HUES48 (cell line): ENCODE measurements at regions not wholly inside any gene's neighbourhood (a gene's known extent, or its start where the extent isn't known, plus 50 kb on each side); places are given as distances from the start of the nearest gene placed in this dataset.

Source experiments
- H3K27ac ChIP-seq: one replicate; pipeline ENCODE4 v1.7.0; 2013; ENCODE audit warnings: low read depth, low read length, inconsistent platforms
- H3K27me3 ChIP-seq: 2 replicates; pipeline ENCODE4 v1.6.1; 2013; ENCODE audit warnings: mild to moderate bottlenecking, low read length; ENCODE audit not compliant: control insufficient read depth, insufficient read depth
- H3K36me3 ChIP-seq: 2 replicates; pipeline ENCODE4 v1.6.1; 2013; ENCODE audit warnings: low read length; ENCODE audit not compliant: control insufficient read depth, insufficient read depth
- H3K4me1 ChIP-seq: 2 replicates; pipeline ENCODE4 v1.6.1; 2013; ENCODE audit warnings: mild to moderate bottlenecking, low read length; ENCODE audit not compliant: control insufficient read depth, insufficient read depth
- H3K4me3 ChIP-seq: 2 replicates; pipeline ENCODE4 v1.5.1; 2013; ENCODE audit warnings: mild to moderate bottlenecking, low read depth, low read length
- H3K9ac ChIP-seq: 2 replicates; pipeline ENCODE4 v1.6.1; 2013; ENCODE audit warnings: mild to moderate bottlenecking, low read depth, low read length, moderate library complexity
- H3K9me3 ChIP-seq: 2 replicates; pipeline ENCODE4 v1.6.1; 2013; ENCODE audit warnings: low read length; ENCODE audit not compliant: control insufficient read depth, insufficient read depth

GRCh38 chr14:98171654-98172053, 1100.3 kb downstream of the BCL11B start:
- H3K4me3 ChIP-seq, result no peak overlapping the region
- H3K9me3 ChIP-seq, result no peaks in the 10 kb centered on the region
- no peaks in the 10 kb centered on the region for H3K36me3 ChIP-seq
- H3K27ac ChIP-seq, result no peak overlapping the region
- H3K27me3 ChIP-seq, result no peaks in the 10 kb centered on the region
- H3K4me1 ChIP-seq, result peaks cover 15% of the 10 kb centered on the region
- no peak overlapping the region for H3K9ac ChIP-seq

DNA sequence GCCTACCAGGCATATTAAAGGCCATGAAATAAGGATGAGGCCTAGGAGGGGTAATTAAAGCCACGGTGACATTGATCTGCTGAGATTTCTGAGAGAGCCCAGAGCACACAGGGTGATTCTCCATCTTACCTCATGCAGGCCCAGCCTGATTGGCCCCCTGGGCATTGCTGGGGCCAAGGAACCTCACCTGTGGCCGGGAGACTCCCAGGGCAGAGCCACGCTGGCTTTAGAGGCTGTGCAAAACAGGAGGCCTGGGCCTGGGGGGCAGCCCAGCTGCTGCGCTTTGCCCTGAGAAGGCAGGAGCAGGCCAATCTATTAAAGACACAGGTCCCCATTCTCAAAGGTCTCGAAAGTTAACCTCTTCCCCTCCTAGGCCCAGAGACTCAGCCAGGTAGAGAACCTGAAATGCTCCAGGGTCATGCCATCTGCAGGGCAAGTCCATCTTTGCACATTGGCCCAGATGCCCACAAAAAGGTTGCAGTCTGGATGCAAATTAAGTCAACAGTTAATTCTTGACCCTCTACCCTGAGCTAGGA, 1099.7 kb downstream of the BCL11B start:
- Histone ChIP-seq H3K27ac (no peak overlapping the region), H3K36me3 (no peaks in the 10 kb centered on the region), H3K4me1 (peaks cover 15% of the 10 kb centered on the region), H3K9ac (no peak overlapping the region), H3K27me3 (no peaks in the 10 kb centered on the region), H3K9me3 (no peaks in the 10 kb centered on the region), H3K4me3 (no peak overlapping the region)

- H3K27ac ChIP-seq, result no peak overlapping the region
- no peak overlapping the region for H3K4me3 ChIP-seq
- H3K9ac ChIP-seq, result no peak overlapping the region
- peaks cover 15% of the 10 kb centered on the region for H3K4me1 ChIP-seq
- no peaks in the 10 kb centered on the region for H3K9me3 ChIP-seq
- H3K36me3 ChIP-seq, result no peaks in the 10 kb centered on the region
- no peaks in the 10 kb centered on the region for H3K27me3 ChIP-seq
Measured at GRCh38 chr14:98173305-98173704, 1098.7 kb downstream of the BCL11B start.

DNA sequence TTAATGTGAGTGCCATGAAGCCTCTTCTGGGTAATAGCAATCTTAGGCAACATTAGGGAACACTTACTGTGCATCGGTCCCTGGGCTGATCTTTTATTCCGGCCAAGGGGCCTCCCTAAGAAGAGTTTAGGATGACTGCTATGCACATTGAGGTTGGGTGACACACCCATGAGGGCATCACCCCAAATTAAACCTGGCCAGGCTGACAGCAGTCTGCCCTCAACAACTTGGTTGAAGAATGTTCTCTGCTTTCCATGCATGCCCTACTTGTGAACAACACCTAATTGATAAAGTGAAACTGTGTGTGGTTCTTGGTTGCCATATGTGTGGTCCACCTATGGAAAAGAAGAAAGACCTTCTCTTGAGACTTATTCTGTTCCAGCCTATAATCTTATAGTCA, 1098.0 kb downstream of the BCL11B start:
- Histone ChIP-seq H3K4me1 (peaks cover 15% of the 10 kb centered on the region), H3K4me3 (no peak overlapping the region), H3K27ac (no peak overlapping the region), H3K9me3 (no peaks in the 10 kb centered on the region), H3K36me3 (no peaks in the 10 kb centered on the region), H3K9ac (no peak overlapping the region), H3K27me3 (no peaks in the 10 kb centered on the region)

DNA sequence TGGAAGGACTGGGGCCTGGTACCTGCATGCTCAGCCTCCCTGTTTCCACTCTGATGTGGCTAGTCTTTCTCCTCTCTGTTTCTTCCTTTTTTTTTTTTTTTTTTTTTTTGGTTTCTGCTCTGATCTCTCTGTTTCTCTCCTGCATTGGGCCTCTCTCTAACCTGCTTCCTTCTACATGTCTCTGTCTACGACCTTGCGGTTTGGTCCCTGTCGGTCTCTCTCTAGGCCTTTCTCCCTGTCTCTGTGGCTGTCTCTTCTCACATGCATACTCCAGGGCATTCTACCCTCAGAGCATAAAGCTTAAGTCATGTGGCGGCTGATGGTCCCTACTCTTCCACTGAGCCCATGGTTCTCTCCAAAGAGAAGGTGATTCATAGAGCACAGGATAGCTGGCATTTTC, 1096.6 kb downstream of the BCL11B start:
- Histone ChIP-seq H3K4me1 (peaks cover 12% of the 10 kb centered on the region), H3K9me3 (no peaks in the 10 kb centered on the region)

DNA sequence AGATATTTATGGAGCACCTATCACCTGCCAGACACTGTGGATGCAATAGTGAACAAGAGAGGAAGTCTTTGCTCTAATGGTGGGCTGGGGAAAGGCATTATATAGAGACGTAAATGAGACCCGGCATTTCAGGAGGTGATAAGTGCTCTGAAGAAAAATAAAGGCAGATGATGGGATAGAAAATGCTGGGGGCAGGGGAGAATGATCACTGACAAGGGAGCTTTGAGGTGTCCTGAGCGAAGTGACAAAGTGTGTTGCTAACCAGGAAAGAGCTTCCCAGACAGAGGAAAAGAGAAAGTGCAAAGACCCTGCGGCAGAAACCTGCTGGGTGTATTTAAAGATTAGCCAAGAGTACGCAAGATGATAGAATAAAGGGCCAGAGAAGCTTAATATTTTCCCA, 1096.1 kb downstream of the BCL11B start:
- no peak overlapping the region for H3K4me3 ChIP-seq
- H3K4me1 ChIP-seq, result peaks cover 8% of the 10 kb centered on the region; the same call in 1 of the 2 replicates
- H3K9me3 ChIP-seq, result no peaks in the 10 kb centered on the region
- no peaks in the 10 kb centered on the region for H3K36me3 ChIP-seq
- H3K27ac ChIP-seq, result no peak overlapping the region
- no peaks in the 10 kb centered on the region for H3K27me3 ChIP-seq
- no peak overlapping the region for H3K9ac ChIP-seq

More for the DNA sequence above, 1096.6 kb downstream of the BCL11B start:
- Histone ChIP-seq H3K27ac (no peak overlapping the region), H3K4me3 (no peak overlapping the region), H3K27me3 (no peaks in the 10 kb centered on the region), H3K36me3 (no peaks in the 10 kb centered on the region), H3K9ac (no peak overlapping the region)

GRCh38 chr14:98176892-98177291, 1095.1 kb downstream of the BCL11B start:
- H3K9me3 ChIP-seq, result no peaks in the 10 kb centered on the region
- no peak overlapping the region for H3K27ac ChIP-seq
- H3K27me3 ChIP-seq, result no peaks in the 10 kb centered on the region
- H3K4me1 ChIP-seq, result peaks cover 8% of the 10 kb centered on the region; the same call in 1 of the 2 replicates
- no peak overlapping the region for H3K9ac ChIP-seq
- H3K36me3 ChIP-seq, result no peaks in the 10 kb centered on the region
- no peak overlapping the region for H3K4me3 ChIP-seq

- no peaks in the 10 kb centered on the region for H3K36me3 ChIP-seq
- H3K9me3 ChIP-seq, result no peaks in the 10 kb centered on the region
- no peak overlapping the region for H3K27ac ChIP-seq
- H3K27me3 ChIP-seq, result no peaks in the 10 kb centered on the region
- H3K4me1 ChIP-seq, result peaks cover 8% of the 10 kb centered on the region; the same call in 1 of the 2 replicates
- H3K4me3 ChIP-seq, result no peak overlapping the region
- no peak overlapping the region for H3K9ac ChIP-seq
Measured at GRCh38 chr14:98177551-98177950, 1094.4 kb downstream of the BCL11B start.

GRCh38 chr14:98181241-98181640, 1090.8 kb downstream of the BCL11B start:
- H3K27me3 ChIP-seq, result no peaks in the 10 kb centered on the region
- no peaks in the 10 kb centered on the region for H3K9me3 ChIP-seq
- no peak overlapping the region for H3K9ac ChIP-seq
- H3K4me3 ChIP-seq, result no peak overlapping the region
- H3K27ac ChIP-seq, result no peak overlapping the region
- no peaks in the 10 kb centered on the region for H3K36me3 ChIP-seq
- H3K4me1 ChIP-seq, result no peaks in the 10 kb centered on the region

DNA sequence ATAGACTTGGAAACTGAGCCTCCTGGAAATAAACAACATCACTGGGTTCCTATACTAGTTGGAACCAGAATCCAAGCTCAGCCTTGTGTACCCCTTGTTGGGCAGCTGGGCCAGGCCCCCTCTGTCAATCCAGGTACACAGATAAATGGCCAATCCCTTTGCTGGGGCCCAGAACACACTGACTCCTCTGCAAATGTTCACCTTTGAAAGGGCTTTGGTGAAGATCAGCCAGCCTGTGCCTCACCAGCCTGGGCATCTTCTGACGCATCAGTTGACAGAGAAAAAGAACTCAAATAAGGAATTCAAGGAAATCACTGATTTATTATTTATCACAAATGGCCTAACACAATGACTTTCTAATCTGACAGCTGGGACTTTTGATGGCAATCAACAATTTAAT, 1090.2 kb downstream of the BCL11B start:
- Histone ChIP-seq H3K4me1 (no peaks in the 10 kb centered on the region), H3K36me3 (no peaks in the 10 kb centered on the region)

GRCh38 chr14:98182393-98183055, 1089.5 kb downstream of the BCL11B start:
- no peaks in the 10 kb centered on the region for H3K4me1 ChIP-seq
- no peak overlapping the region for H3K9ac ChIP-seq
- no peak overlapping the region for H3K4me3 ChIP-seq
- H3K36me3 ChIP-seq, result no peaks in the 10 kb centered on the region
- H3K27ac ChIP-seq, result no peak overlapping the region
- H3K9me3 ChIP-seq, result no peaks in the 10 kb centered on the region
- no peaks in the 10 kb centered on the region for H3K27me3 ChIP-seq

More for the DNA sequence above, 1090.2 kb downstream of the BCL11B start:
- Histone ChIP-seq H3K27ac (no peak overlapping the region), H3K27me3 (no peaks in the 10 kb centered on the region), H3K4me3 (no peak overlapping the region), H3K9me3 (no peaks in the 10 kb centered on the region), H3K9ac (no peak overlapping the region)
